ENCODE measurements at regions not wholly inside any gene's neighbourhood (a gene's known extent, or its start where the extent isn't known, plus 50 kb on each side); places are given as distances from the start of the nearest gene placed in this dataset.

DNA sequence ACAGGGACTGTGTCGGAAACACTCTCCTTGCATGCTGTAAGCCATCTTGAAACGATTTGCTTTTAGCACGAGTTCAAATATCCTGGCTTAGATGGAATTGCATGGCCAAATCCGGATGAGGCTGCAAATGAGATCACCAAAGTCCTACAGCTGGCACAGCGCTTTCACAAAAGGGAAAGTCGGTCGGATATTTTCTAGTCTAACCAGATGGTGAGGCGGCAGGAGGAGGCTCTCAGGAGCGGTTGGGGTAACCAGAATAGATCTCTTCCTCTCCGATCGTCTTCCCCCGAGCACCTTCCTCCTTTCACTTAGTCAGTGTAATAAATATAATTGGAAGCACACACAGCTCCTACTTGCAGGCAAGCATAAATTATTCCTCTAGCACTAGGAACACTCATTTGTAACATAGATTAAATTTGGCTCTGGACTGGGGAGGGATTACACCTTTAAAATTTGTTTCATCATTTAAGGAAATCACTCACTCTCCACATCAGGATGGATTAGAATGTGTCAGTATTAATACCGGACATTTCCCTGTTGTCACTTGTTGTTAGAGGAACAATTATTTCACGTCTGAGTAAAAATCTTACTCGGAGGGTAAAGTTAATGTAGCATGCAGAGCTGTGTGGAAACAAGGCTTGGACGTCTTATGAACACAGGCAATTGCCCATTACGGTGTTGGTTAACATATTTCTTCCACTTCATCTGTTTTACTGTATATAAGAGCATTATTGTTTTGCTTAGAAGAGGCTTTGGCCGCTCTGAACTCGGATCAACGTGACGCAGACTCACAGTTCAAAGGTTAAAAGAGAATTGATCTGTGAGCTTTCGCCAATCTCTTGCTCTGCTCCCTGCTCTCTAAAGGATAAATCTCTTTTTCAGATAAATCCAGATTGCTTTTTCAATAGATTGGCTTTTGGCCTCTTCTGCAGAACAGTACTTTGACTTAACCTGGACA is 857.9 kb downstream of the TYW1 start:
- TF ChIP-seq EZH2 (IDR thresholded peaks at IDR 0.05; ENCODE audit: insufficient read depth, poor library complexity, severe bottlenecking) (no peak), EZH2phosphoT487 (IDR thresholded peaks at IDR 0.05; ENCODE audit: insufficient read depth, low read depth) (no peak)

Measured in GM23248 (cell line).